ENCODE measurements at regions not wholly inside any gene's neighbourhood (a gene's known extent, or its start where the extent isn't known, plus 50 kb on each side); places are given as distances from the start of the nearest gene placed in this dataset.

- TF ChIP-seq CTCF (IDR thresholded peaks at IDR 0.05), result no peak
- intact Hi-C loops (cut with DNase I), result no loop called here
- Histone ChIP-seq H3K9me3 (no peaks in the 10 kb centered on the region), H3K27me3 (no peaks in the 10 kb centered on the region), H3K36me3 (no peaks in the 10 kb centered on the region), H3K4me1 (no peaks in the 10 kb centered on the region), H3K27ac (no peak overlapping the region), H3K4me3 (no peak overlapping the region)
- DNase-seq (ENCODE audit: low spot score in 2 of 2), result no peak
Measured at GRCh38 chr12:24705741-24706358, 243.1 kb downstream of the BCAT1 start.

- DNase-seq (ENCODE audit: low spot score in 2 of 2), result no peak
- no peak for TF ChIP-seq CTCF (IDR thresholded peaks at IDR 0.05)
- no peak overlapping the region for H3K27ac ChIP-seq
- H3K36me3 ChIP-seq, result no peaks in the 10 kb centered on the region
- H3K4me1 ChIP-seq, result no peaks in the 10 kb centered on the region
- no peaks in the 10 kb centered on the region for H3K27me3 ChIP-seq
- no peak overlapping the region for H3K4me3 ChIP-seq
- H3K9me3 ChIP-seq, result no peaks in the 10 kb centered on the region
- intact Hi-C loops (cut with DNase I), result no loop called here
Measured at GRCh38 chr12:24705216-24705615, 243.7 kb downstream of the BCAT1 start.

GRCh38 chr12:24701343-24701742, 247.6 kb downstream of the BCAT1 start:
- Histone ChIP-seq H3K4me1 (no peaks in the 10 kb centered on the region), H3K36me3 (no peaks in the 10 kb centered on the region)
- TF ChIP-seq CTCF (IDR thresholded peaks at IDR 0.05), result no peak

DNA sequence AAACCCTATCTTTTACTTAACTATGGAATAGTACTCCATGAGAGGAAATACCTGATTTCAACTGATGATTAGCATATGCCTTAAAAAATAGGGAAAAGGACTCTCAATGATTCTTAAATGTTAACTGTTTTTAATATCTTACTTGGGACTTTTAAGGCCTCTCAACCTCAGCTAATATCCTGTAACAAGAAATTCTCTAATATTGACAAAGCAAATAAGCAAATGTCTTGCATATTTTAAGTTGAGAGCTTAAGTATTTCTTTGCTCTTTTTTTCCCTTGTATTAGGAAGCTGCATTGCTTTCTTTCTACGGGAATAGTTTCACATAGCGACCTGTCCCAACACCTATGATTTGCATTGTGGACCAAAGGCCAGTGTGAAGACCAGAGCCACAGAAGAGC, 249.9 kb downstream of the BCAT1 start:
- Histone ChIP-seq H3K9me3 (no peaks in the 10 kb centered on the region), H3K4me1 (no peaks in the 10 kb centered on the region), H3K27me3 (no peaks in the 10 kb centered on the region), H3K27ac (no peak overlapping the region), H3K36me3 (no peaks in the 10 kb centered on the region), H3K4me3 (no peak overlapping the region)
- no peak for TF ChIP-seq CTCF (IDR thresholded peaks at IDR 0.05)
- DNase-seq (ENCODE audit: low spot score in 2 of 2), result no peak
- intact Hi-C loops (cut with DNase I), result no loop called here

More at GRCh38 chr12:24701343-24701742, 247.6 kb downstream of the BCAT1 start:
- no peak for DNase-seq (ENCODE audit: low spot score in 2 of 2)
- H3K27ac ChIP-seq, result no peak overlapping the region
- no peaks in the 10 kb centered on the region for H3K9me3 ChIP-seq
- no peak overlapping the region for H3K4me3 ChIP-seq
- intact Hi-C loops (cut with DNase I), result no loop called here
- no peaks in the 10 kb centered on the region for H3K27me3 ChIP-seq

- DNase-seq (ENCODE audit: low spot score in 2 of 2), result no peak
- Histone ChIP-seq H3K27ac (no peak overlapping the region), H3K4me1 (no peaks in the 10 kb centered on the region), H3K9me3 (no peaks in the 10 kb centered on the region), H3K4me3 (no peak overlapping the region), H3K27me3 (no peaks in the 10 kb centered on the region), H3K36me3 (no peaks in the 10 kb centered on the region)
- intact Hi-C loops (cut with DNase I), result no loop called here
- TF ChIP-seq CTCF (IDR thresholded peaks at IDR 0.05), result no peak
Measured at GRCh38 chr12:24697769-24698168, 251.1 kb downstream of the BCAT1 start.

DNA sequence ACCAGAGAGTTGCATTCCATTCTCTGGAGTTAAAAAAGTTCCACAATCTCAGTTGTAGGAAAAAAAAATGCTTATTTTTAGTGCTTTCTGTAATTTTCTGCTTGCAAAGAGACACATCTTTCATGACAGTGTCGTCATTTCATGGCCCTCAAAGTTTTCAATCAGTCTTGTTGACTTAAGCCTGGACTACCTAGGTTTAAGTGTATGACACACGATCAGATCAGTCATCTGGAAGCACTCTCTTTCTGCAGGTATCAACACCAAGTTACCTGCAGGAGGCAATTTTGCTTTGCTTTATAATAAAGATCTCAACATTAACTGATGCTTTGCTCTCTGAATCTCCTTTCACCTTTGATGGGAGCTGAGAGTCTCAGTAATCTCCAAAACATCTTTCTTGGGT, 251.6 kb downstream of the BCAT1 start:
- H3K27ac ChIP-seq, result no peak overlapping the region
- H3K4me3 ChIP-seq, result no peak overlapping the region
- no peaks in the 10 kb centered on the region for H3K9me3 ChIP-seq
- no peaks in the 10 kb centered on the region for H3K36me3 ChIP-seq
- intact Hi-C loops (cut with DNase I), result no loop called here
- no peak for DNase-seq (ENCODE audit: low spot score in 2 of 2)
- no peaks in the 10 kb centered on the region for H3K4me1 ChIP-seq
- H3K27me3 ChIP-seq, result no peaks in the 10 kb centered on the region
- no peak for TF ChIP-seq CTCF (IDR thresholded peaks at IDR 0.05)

Data from ascending aorta (tissue), 2 donors.